ENCODE measurements at regions not wholly inside any gene's neighbourhood (a gene's known extent, or its start where the extent isn't known, plus 50 kb on each side); places are given as distances from the start of the nearest gene placed in this dataset.
"Not testable (repeated sequence)": the region's sequence is repeated elsewhere in the genome, so short reads cannot be mapped to it uniquely, and the experiment has no call there.

- H3K36me3 Mint-ChIP-seq, result peaks cover 3% of the 10 kb centered on the region
- peaks cover 0 to 5% (median 4%) of the 10 kb centered on the region in 3 donors for H3K9me3 Mint-ChIP-seq
- no peak overlapping the region for H3K27ac Mint-ChIP-seq
- no peak overlapping the region for H3K4me3 Mint-ChIP-seq
- H3K4me1 Mint-ChIP-seq, result peaks cover 6 to 10% (median 8%) of the 10 kb centered on the region in 3 donors
- peaks cover 2% of the 10 kb centered on the region for H3K27me3 Mint-ChIP-seq
Measured at GRCh38 chr5:53733853-53734252, 173.4 kb downstream of the NDUFS4 start.

- Mint-ChIP-seq H3K27me3 (peaks cover 2% of the 10 kb centered on the region), H3K27ac (no peak overlapping the region), H3K36me3 (peaks cover 2% of the 10 kb centered on the region), H3K9me3 (peaks cover 5 to 11% (median 8%) of the 10 kb centered on the region in 3 donors), H3K4me3 (no peak overlapping the region), H3K4me1 (no peaks in the 10 kb centered on the region)
Measured at GRCh38 chr5:53738105-53738504, 177.7 kb downstream of the NDUFS4 start.

GRCh38 chr5:53739111-53739510 is 178.7 kb downstream of the NDUFS4 start:
- Mint-ChIP-seq H3K27ac (peak overlapping the region in 1 of 3 donors; percentile 35), H3K27me3 (peaks cover 2% of the 10 kb centered on the region), H3K4me1 (no peaks in the 10 kb centered on the region), H3K36me3 (peaks cover 3% of the 10 kb centered on the region), H3K4me3 (no peak overlapping the region), H3K9me3 (peaks cover 5 to 15% (median 8%) of the 10 kb centered on the region in 3 donors)

DNA sequence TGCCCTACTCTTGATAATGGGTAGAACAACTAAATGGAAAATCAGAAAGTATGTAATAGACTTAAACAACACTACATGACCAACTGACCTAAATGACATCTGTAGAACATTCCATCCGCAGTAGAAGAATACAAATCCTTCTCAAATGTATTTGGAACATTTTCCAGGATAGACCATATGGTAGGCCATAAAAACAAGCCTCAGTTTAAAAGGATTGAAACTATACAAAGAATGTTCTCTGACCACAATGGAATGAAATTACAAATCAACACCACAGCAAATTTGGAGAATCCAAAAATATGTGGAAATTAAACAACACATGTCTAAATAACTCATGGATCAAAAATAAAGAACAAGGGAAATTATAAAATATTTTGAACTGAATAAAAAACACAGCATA is 189.2 kb downstream of the NDUFS4 start:
- peaks cover 7% of the 10 kb centered on the region for H3K36me3 Mint-ChIP-seq
- H3K27me3 Mint-ChIP-seq, result peaks cover 3% of the 10 kb centered on the region
- no peak overlapping the region for H3K27ac Mint-ChIP-seq
- H3K4me1 Mint-ChIP-seq, result no peaks in the 10 kb centered on the region
- no peak overlapping the region for H3K4me3 Mint-ChIP-seq
- peaks cover 4 to 23% (median 11%) of the 10 kb centered on the region in 3 donors for H3K9me3 Mint-ChIP-seq

DNA sequence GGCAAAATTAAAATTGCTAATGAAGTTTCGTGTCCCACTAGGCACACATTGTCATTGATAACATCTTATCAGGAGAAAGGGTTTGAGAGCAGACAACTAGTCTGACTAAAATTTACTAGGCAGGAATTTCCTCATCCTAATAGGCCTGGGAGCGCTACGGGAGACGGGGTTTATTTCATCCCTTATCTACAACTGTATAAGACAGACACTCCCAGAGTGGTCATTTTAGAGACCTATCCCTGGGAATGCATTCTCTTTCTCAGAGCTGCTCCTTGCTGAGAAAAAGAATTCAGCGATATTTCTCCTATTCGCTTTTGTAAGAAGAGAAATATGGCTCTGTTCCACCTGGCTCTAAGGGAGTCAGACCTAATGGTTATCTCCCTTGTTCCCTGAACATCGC is 191.8 kb downstream of the NDUFS4 start:
- not testable (repeated sequence) for H3K27me3 Mint-ChIP-seq, H3K36me3 Mint-ChIP-seq, H3K4me1 Mint-ChIP-seq, H3K27ac Mint-ChIP-seq, H3K4me3 Mint-ChIP-seq
- H3K9me3 Mint-ChIP-seq, result peaks cover 4 to 24% (median 12%) of the 10 kb centered on the region in 3 donors

- peaks cover 4 to 9% (median 6%) of the 10 kb centered on the region in 3 donors for H3K9me3 Mint-ChIP-seq
- no peak overlapping the region for H3K27ac Mint-ChIP-seq
- H3K4me1 Mint-ChIP-seq, result no peaks in the 10 kb centered on the region
- peaks cover 1% of the 10 kb centered on the region for H3K27me3 Mint-ChIP-seq
- peaks cover 2% of the 10 kb centered on the region for H3K36me3 Mint-ChIP-seq
- H3K4me3 Mint-ChIP-seq, result no peak overlapping the region
Measured at GRCh38 chr5:53766673-53767072, 206.2 kb downstream of the NDUFS4 start.

GRCh38 chr5:53777864-53778618 is 217.6 kb downstream of the NDUFS4 start:
- Mint-ChIP-seq H3K36me3 (no peaks in the 10 kb centered on the region), H3K27ac (no peak overlapping the region), H3K4me3 (no peak overlapping the region), H3K9me3 (no peaks in the 10 kb centered on the region), H3K4me1 (peaks cover 0 to 3% (median 0%) of the 10 kb centered on the region in 3 donors), H3K27me3 (peaks cover 2% of the 10 kb centered on the region)

GRCh38 chr5:53779541-53779981 is 219.1 kb downstream of the NDUFS4 start:
- H3K27ac Mint-ChIP-seq, result no peak overlapping the region
- no peak overlapping the region for H3K4me3 Mint-ChIP-seq
- H3K4me1 Mint-ChIP-seq, result peaks cover 0 to 3% (median 0%) of the 10 kb centered on the region in 3 donors
- no peaks in the 10 kb centered on the region for H3K9me3 Mint-ChIP-seq
- H3K36me3 Mint-ChIP-seq, result no peaks in the 10 kb centered on the region
- H3K27me3 Mint-ChIP-seq, result peaks cover 2% of the 10 kb centered on the region

DNA sequence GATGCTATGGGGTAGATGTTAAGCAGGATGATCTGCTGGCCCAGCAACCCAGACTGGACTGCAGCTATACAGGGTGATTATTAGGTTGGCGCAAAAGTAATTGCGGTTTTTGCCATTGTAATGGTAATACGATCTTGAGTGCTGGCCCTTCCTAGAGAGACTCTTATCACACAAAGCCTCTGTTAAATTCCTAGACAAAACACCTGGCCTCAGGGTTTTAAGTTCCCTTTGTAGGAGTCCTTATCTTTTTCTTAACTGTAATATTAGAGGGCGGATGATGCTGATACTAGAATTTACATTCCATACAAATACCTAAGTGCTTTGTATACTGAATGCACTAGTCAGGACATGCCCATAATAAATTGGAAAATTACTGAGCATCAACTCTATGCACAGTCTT is 222.2 kb downstream of the NDUFS4 start:
- no peak overlapping the region for H3K27ac Mint-ChIP-seq
- H3K36me3 Mint-ChIP-seq, result no peaks in the 10 kb centered on the region
- H3K9me3 Mint-ChIP-seq, result peaks cover 0 to 2% (median 1%) of the 10 kb centered on the region in 3 donors
- H3K27me3 Mint-ChIP-seq, result peaks cover 2% of the 10 kb centered on the region
- H3K4me1 Mint-ChIP-seq, result peaks cover 0 to 3% (median 0%) of the 10 kb centered on the region in 3 donors
- H3K4me3 Mint-ChIP-seq, result no peak overlapping the region

DNA sequence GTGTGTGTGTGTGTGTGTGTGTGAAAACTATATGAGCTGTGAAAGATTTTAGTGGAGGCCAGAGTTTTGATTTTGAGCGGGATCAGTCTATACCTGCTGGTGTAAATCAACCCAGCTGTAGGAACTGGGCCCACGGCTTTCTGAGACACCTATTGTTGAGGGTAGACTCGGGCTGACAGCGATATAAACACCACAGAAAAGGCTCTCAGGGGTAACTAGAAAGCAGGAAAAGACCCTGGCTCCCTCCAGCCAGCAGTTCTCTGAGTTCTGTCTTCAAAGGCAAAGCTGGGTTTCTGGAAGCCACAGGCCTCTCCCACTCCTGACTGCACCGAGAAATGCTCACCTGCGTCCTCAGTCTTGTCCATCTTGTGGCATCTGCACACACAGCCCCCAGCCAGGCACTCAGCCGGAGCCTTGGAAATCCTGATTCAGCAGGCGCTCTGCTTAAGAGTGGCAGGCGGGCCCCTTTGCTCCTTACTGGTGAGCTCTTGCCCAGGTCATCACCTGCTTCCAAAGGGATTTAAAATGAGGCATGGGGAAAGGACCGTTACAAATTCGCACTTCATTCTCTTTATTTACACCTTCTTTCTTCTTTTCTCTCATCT is 223.3 kb downstream of the NDUFS4 start:
- no peaks in the 10 kb centered on the region for H3K27me3 Mint-ChIP-seq
- no peak overlapping the region for H3K27ac Mint-ChIP-seq
- H3K36me3 Mint-ChIP-seq, result no peaks in the 10 kb centered on the region
- H3K9me3 Mint-ChIP-seq, result peaks cover 0 to 5% (median 2%) of the 10 kb centered on the region in 3 donors
- H3K4me3 Mint-ChIP-seq, result no peak overlapping the region
- H3K4me1 Mint-ChIP-seq, result peaks cover 0 to 3% (median 0%) of the 10 kb centered on the region in 3 donors

DNA sequence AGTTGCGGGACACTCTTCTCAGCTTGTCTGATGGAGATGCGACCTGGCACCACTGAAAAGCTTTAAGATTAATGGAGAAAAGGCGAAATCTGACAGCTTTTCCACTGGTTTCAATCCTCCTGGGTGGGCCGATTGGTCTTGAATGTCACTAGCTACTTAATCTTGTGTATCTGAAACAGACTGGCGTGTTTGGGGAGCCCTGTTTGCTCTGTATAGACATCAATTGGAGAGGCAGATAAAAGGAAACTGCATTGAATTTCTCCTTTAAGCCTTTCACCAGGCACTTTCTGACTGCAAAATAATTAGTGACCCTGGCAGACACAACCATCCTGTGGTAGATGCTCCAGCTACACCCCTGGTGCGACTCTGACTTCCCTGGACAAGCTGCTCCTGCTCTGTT is 224.2 kb downstream of the NDUFS4 start:
- Mint-ChIP-seq H3K36me3 (no peaks in the 10 kb centered on the region), H3K27me3 (no peaks in the 10 kb centered on the region), H3K4me1 (peaks cover 0 to under 1% (median 0%) of the 10 kb centered on the region in 3 donors), H3K9me3 (peaks cover 0 to 5% (median 2%) of the 10 kb centered on the region in 3 donors), H3K4me3 (no peak overlapping the region), H3K27ac (no peak overlapping the region)

- H3K27ac Mint-ChIP-seq, result no peak overlapping the region
- H3K9me3 Mint-ChIP-seq, result peaks cover 0 to 8% (median 5%) of the 10 kb centered on the region in 3 donors
- no peaks in the 10 kb centered on the region for H3K36me3 Mint-ChIP-seq
- no peaks in the 10 kb centered on the region for H3K4me1 Mint-ChIP-seq
- H3K4me3 Mint-ChIP-seq, result no peak overlapping the region
- H3K27me3 Mint-ChIP-seq, result no peaks in the 10 kb centered on the region
Measured at GRCh38 chr5:53785924-53786323, 225.5 kb downstream of the NDUFS4 start.

- Mint-ChIP-seq H3K27ac (no peak overlapping the region), H3K27me3 (peaks cover 3% of the 10 kb centered on the region), H3K4me1 (no peaks in the 10 kb centered on the region), H3K9me3 (peaks cover 3 to 11% (median 5%) of the 10 kb centered on the region in 3 donors), H3K4me3 (no peak overlapping the region), H3K36me3 (no peaks in the 10 kb centered on the region)
Measured at GRCh38 chr5:53790026-53790425, 229.6 kb downstream of the NDUFS4 start.

GRCh38 chr5:53792338-53792737 is 231.9 kb downstream of the NDUFS4 start:
- Mint-ChIP-seq H3K27ac (no peak overlapping the region), H3K27me3 (peaks cover 5% of the 10 kb centered on the region), H3K4me3 (no peak overlapping the region), H3K9me3 (peaks cover 3 to 11% (median 3%) of the 10 kb centered on the region in 3 donors), H3K36me3 (no peaks in the 10 kb centered on the region), H3K4me1 (no peaks in the 10 kb centered on the region)

DNA sequence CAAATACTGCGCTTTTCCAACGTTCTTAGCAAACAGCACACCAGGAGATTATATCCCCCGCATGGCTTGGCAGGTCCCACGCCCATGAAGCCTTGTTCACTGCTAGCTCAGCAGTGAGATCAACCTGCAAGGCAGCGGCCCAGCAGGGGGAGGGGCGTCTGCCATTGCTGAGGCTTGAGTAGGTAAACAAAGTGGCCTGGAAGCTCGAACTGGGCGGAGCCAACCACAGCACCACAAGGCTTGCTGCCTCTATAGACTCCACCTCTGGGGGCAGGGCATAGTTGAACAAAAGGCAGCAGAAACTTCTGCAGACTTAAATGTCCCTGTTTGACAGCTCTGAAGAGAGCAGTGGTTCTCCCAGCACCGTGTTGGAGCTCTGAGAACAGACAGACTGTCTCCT is 239.2 kb downstream of the NDUFS4 start:
- H3K27ac Mint-ChIP-seq, H3K27me3 Mint-ChIP-seq, H3K9me3 Mint-ChIP-seq, H3K4me1 Mint-ChIP-seq, H3K36me3 Mint-ChIP-seq, H3K4me3 Mint-ChIP-seq: not testable (repeated sequence)

DNA sequence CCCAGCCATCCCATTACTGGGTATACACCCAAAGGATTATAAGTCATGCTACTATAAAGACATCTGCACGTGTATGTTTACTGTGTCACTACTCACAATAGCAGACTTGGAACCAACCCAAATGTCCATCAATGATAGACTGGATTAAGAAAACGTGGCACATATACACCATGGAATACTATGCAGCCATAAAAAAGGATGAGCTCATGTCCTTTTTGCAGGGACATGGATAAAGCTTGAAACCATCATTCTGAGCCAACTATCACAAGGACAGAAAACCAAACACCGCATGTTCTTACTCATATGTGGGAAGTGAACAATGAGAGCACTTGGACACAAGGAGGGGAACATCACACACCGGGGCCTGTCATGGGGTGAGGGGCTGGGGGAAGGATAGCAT is 248.0 kb downstream of the NDUFS4 start:
- not testable (repeated sequence) for H3K4me3 Mint-ChIP-seq, H3K9me3 Mint-ChIP-seq, H3K36me3 Mint-ChIP-seq, H3K27me3 Mint-ChIP-seq, H3K4me1 Mint-ChIP-seq, H3K27ac Mint-ChIP-seq
